ENCODE measurements at regions not wholly inside any gene's neighbourhood (a gene's known extent, or its start where the extent isn't known, plus 50 kb on each side); places are given as distances from the start of the nearest gene placed in this dataset.
"Not testable (repeated sequence)": the region's sequence is repeated elsewhere in the genome, so short reads cannot be mapped to it uniquely, and the experiment has no call there.

GRCh38 chr5:96520345-96520744, 87.3 kb upstream of the PCSK1 start:
- H3K9me3 Mint-ChIP-seq, result no peaks in the 10 kb centered on the region
- no peak for DNase-seq (ENCODE audit: low spot score in 2 of 2)
- no peak for ATAC-seq
- no peaks in the 10 kb centered on the region for H3K36me3 Mint-ChIP-seq
- no peak overlapping the region for H3K27ac Mint-ChIP-seq

GRCh38 chr5:96522635-96523355, 89.7 kb upstream of the PCSK1 start:
- no peaks in the 10 kb centered on the region for H3K9me3 Mint-ChIP-seq
- no peak for ATAC-seq
- no peak overlapping the region for H3K27ac Mint-ChIP-seq
- DNase-seq (ENCODE audit: low spot score in 2 of 2), result no peak
- H3K36me3 Mint-ChIP-seq, result no peaks in the 10 kb centered on the region

- no peak for ATAC-seq
- Mint-ChIP-seq H3K9me3 (no peaks in the 10 kb centered on the region), H3K27ac (no peak overlapping the region), H3K36me3 (no peaks in the 10 kb centered on the region)
- DNase-seq (ENCODE audit: low spot score in 2 of 2), result no peak
Measured at GRCh38 chr5:96527768-96528661, 95.0 kb upstream of the PCSK1 start.

- no peak for ATAC-seq
- DNase-seq (ENCODE audit: low spot score in 2 of 2), result no peak
- no peak overlapping the region for H3K27ac Mint-ChIP-seq
- H3K9me3 Mint-ChIP-seq, result no peaks in the 10 kb centered on the region
- H3K36me3 Mint-ChIP-seq, result no peaks in the 10 kb centered on the region
Measured at GRCh38 chr5:96528826-96529474, 95.9 kb upstream of the PCSK1 start.

- DNase-seq (ENCODE audit: low spot score in 2 of 2) (no peak), ATAC-seq (peak in 1 of 2 donors; percentile 61)
- Mint-ChIP-seq H3K27ac (no peak overlapping the region), H3K9me3 (no peaks in the 10 kb centered on the region), H3K36me3 (no peaks in the 10 kb centered on the region)
Measured at GRCh38 chr5:96529559-96529958, 96.5 kb upstream of the PCSK1 start.

GRCh38 chr5:96530901-96531300, 97.9 kb upstream of the PCSK1 start:
- DNase-seq (ENCODE audit: low spot score in 2 of 2) (no peak), ATAC-seq (no peak)
- Mint-ChIP-seq H3K27ac (no peak overlapping the region), H3K36me3 (no peaks in the 10 kb centered on the region), H3K9me3 (peaks cover 0 to 3% of the 10 kb centered on the region in 2 donors)

- Mint-ChIP-seq H3K27ac (no peak overlapping the region), H3K36me3 (no peaks in the 10 kb centered on the region)
- ATAC-seq, result no peak
Measured at GRCh38 chr5:96533371-96533770, 100.3 kb upstream of the PCSK1 start.

GRCh38 chr5:96537386-96537785, 104.3 kb upstream of the PCSK1 start:
- peaks cover 0 to 3% of the 10 kb centered on the region in 2 donors for H3K9me3 Mint-ChIP-seq
- peak overlapping the region; percentile 85 to 93 for H3K27ac Mint-ChIP-seq
- ATAC-seq (peak; percentile 85 to 98), DNase-seq (ENCODE audit: low spot score in 2 of 2) (peak in 1 of 2 donors; percentile 23)
- no peaks in the 10 kb centered on the region for H3K36me3 Mint-ChIP-seq

More at GRCh38 chr5:96533371-96533770, 100.3 kb upstream of the PCSK1 start:
- DNase-seq (ENCODE audit: low spot score in 2 of 2), result no peak
- peaks cover 0 to 3% of the 10 kb centered on the region in 2 donors for H3K9me3 Mint-ChIP-seq

GRCh38 chr5:96538808-96539250, 105.8 kb upstream of the PCSK1 start:
- no peaks in the 10 kb centered on the region for H3K36me3 Mint-ChIP-seq
- ATAC-seq, result peak; percentile 52 to 89
- no peak for DNase-seq (ENCODE audit: low spot score in 2 of 2)
- peaks cover 0 to 3% of the 10 kb centered on the region in 2 donors for H3K9me3 Mint-ChIP-seq
- peak overlapping the region in 1 of 2 donors; percentile 0 for H3K27ac Mint-ChIP-seq

- H3K27ac Mint-ChIP-seq, result no peak overlapping the region
- peak in 1 of 2 donors; percentile 40 for ATAC-seq
- H3K9me3 Mint-ChIP-seq, result no peaks in the 10 kb centered on the region
- no peaks in the 10 kb centered on the region for H3K36me3 Mint-ChIP-seq
- DNase-seq (ENCODE audit: low spot score in 2 of 2), result no peak
Measured at GRCh38 chr5:96546120-96546519, 113.1 kb upstream of the PCSK1 start.

- ATAC-seq, result no peak
- no peak for DNase-seq (ENCODE audit: low spot score in 2 of 2)
- Mint-ChIP-seq H3K9me3 (no peaks in the 10 kb centered on the region), H3K36me3 (no peaks in the 10 kb centered on the region), H3K27ac (no peak overlapping the region)
Measured at GRCh38 chr5:96547486-96547885, 114.4 kb upstream of the PCSK1 start.

GRCh38 chr5:96548905-96549304, 113.3 kb upstream of the CAST start:
- no peak for ATAC-seq
- peaks cover 0 to 7% of the 10 kb centered on the region in 2 donors for H3K9me3 Mint-ChIP-seq
- no peak for DNase-seq (ENCODE audit: low spot score in 2 of 2)
- H3K36me3 Mint-ChIP-seq, result peaks cover 1 to 3% of the 10 kb centered on the region in 2 donors
- H3K27ac Mint-ChIP-seq, result no peak overlapping the region

GRCh38 chr5:96560857-96561256, 101.3 kb upstream of the CAST start:
- not testable (repeated sequence) for ATAC-seq; H3K36me3 Mint-ChIP-seq; H3K27ac Mint-ChIP-seq; H3K9me3 Mint-ChIP-seq; DNase-seq (ENCODE audit: low spot score in 2 of 2)

GRCh38 chr5:96562614-96563013, 99.6 kb upstream of the CAST start:
- ATAC-seq (peak in 1 of 2 donors; percentile 46), DNase-seq (ENCODE audit: low spot score in 2 of 2) (no peak)
- no peaks in the 10 kb centered on the region for H3K9me3 Mint-ChIP-seq
- no peaks in the 10 kb centered on the region for H3K36me3 Mint-ChIP-seq
- no peak overlapping the region for H3K27ac Mint-ChIP-seq

- no peaks in the 10 kb centered on the region for H3K9me3 Mint-ChIP-seq
- DNase-seq (ENCODE audit: low spot score in 2 of 2) (no peak), ATAC-seq (no peak)
- H3K36me3 Mint-ChIP-seq, result no peaks in the 10 kb centered on the region
- H3K27ac Mint-ChIP-seq, result no peak overlapping the region
Measured at GRCh38 chr5:96563816-96564215, 98.4 kb upstream of the CAST start.

- ATAC-seq (peak in 1 of 2 donors; percentile 70), DNase-seq (ENCODE audit: low spot score in 2 of 2) (no peak)
- no peak overlapping the region for H3K27ac Mint-ChIP-seq
- no peaks in the 10 kb centered on the region for H3K9me3 Mint-ChIP-seq
- no peaks in the 10 kb centered on the region for H3K36me3 Mint-ChIP-seq
Measured at GRCh38 chr5:96565582-96566265, 96.5 kb upstream of the CAST start.
